ENCODE measurements at regions not wholly inside any gene's neighbourhood (a gene's known extent, or its start where the extent isn't known, plus 50 kb on each side); places are given as distances from the start of the nearest gene placed in this dataset.
A peak's percentile ranks its signal among the peaks of the same experiment; 100 is the strongest.
"Not testable (repeated sequence)": the region's sequence is repeated elsewhere in the genome, so short reads cannot be mapped to it uniquely, and the experiment has no call there.

- H3K27ac ChIP-seq (ENCODE audit: insufficient read depth, low read length); ATAC-seq (ENCODE audit: low read depth); in situ Hi-C loops (cut with MboI; ENCODE audit: low sequenced_read_pairs): not testable (repeated sequence)
Observed at GRCh38 chr12:131635012-131635411, 75.9 kb upstream of the SFSWAP start.

More at GRCh38 chr12:131635012-131635411, 75.9 kb upstream of the SFSWAP start:
- H4K5ac ChIP-seq (ENCODE audit: low read depth, low read length); H3K14ac ChIP-seq (replicated peaks; ENCODE audit: low read depth, low read length); H3K79me1 ChIP-seq (ENCODE audit: low read depth in 1 of 2, low read length in 2 of 2); H4K91ac ChIP-seq (ENCODE audit: insufficient read depth, low read depth, low read length); H2BK20ac ChIP-seq (ENCODE audit: low read depth, low read length); H3K9me3 ChIP-seq (ENCODE audit: control insufficient read depth, insufficient read depth, low read length); H3K18ac ChIP-seq (ENCODE audit: low read depth, low read length); DNase-seq; H3K56ac ChIP-seq (ENCODE audit: extremely low read depth, insufficient read depth, low read length); POLR2A ChIA-PET (ENCODE audit: unreplicated experiment); H4K20me1 ChIP-seq (ENCODE audit: insufficient read depth, low read length); dilution Hi-C loops (cut with HindIII; ENCODE audit: low sequenced_read_pairs, unreplicated experiment); CTCF ChIA-PET; H2AK9ac ChIP-seq (replicated peaks; ENCODE audit: low read depth, low read length, poor library complexity); intact Hi-C loops (cut with micrococcal nuclease); H3K4me3 ChIP-seq (ENCODE audit: insufficient read depth, low read depth, low read length); H3K9me1 ChIP-seq (ENCODE audit: insufficient read depth, low read length); H3K27me3 ChIP-seq (ENCODE audit: control insufficient read depth, insufficient read depth, low read length); H2BK120ac ChIP-seq (ENCODE audit: low read depth, low read length); H2AFZ ChIP-seq (replicated peaks; ENCODE audit: low read length, poor library complexity); H2BK15ac ChIP-seq (ENCODE audit: low read depth, low read length); H3K4me2 ChIP-seq (ENCODE audit: low read depth, low read length); H3K4me1 ChIP-seq (ENCODE audit: control insufficient read depth, insufficient read depth, low read length); BruUV-seq (replicated peaks); H3K23ac ChIP-seq (ENCODE audit: low read depth, low read length); H2AK5ac ChIP-seq (ENCODE audit: low read depth, low read length); H3K9ac ChIP-seq (ENCODE audit: low read depth, low read length); H4K8ac ChIP-seq (ENCODE audit: low read depth in 2 of 2, low read length in 2 of 2); H3K4ac ChIP-seq (ENCODE audit: low read depth, low read length); H3K36me3 ChIP-seq (ENCODE audit: control insufficient read depth, insufficient read depth, low read length): not testable (repeated sequence)
- WGBS, 2 experiments (ENCODE audit: extremely low coverage in 2 of 2, insufficient read length in 1 of 2) = 25% methylated on average over 2 of the region's 2 CpGs; no CpG with 5 or more reads in 1 of the 2 experiments
- peak overlapping the region; percentile 8 for H2BK5ac ChIP-seq (ENCODE audit: low read depth, low read length, poor library complexity, severe bottlenecking)

All from IMR-90 (cell line).